ENCODE measurements at regions not wholly inside any gene's neighbourhood (a gene's known extent, or its start where the extent isn't known, plus 50 kb on each side); places are given as distances from the start of the nearest gene placed in this dataset.

GRCh38 chr4:182968917-182969650, 51.9 kb upstream of the DCTD start:
- POLR2A ChIA-PET, result no interaction called here
- CTCF ChIA-PET, result no interaction called here
- no peak for DNase-seq (ENCODE audit: extremely low spot score)
- TF ChIP-seq CTBP1 (IDR thresholded peaks at IDR 0.05; ENCODE audit: borderline replicate concordance) (no peak), LEF1 (IDR thresholded peaks at IDR 0.05; ENCODE audit: borderline replicate concordance) (no peak), ELF4 (IDR thresholded peaks at IDR 0.05) (no peak), ARNT (IDR thresholded peaks at IDR 0.05) (no peak), ZNF384 (IDR thresholded peaks at IDR 0.05) (no peak), SP1 (IDR thresholded peaks at IDR 0.05) (no peak), L3MBTL2 (conservative IDR thresholded peaks at IDR 0.05) (no peak), SUZ12 (IDR thresholded peaks at IDR 0.05) (no peak), NFRKB (IDR thresholded peaks at IDR 0.05) (no peak), FOXM1 (IDR thresholded peaks at IDR 0.05; ENCODE audit: borderline replicate concordance) (no peak)

DNA sequence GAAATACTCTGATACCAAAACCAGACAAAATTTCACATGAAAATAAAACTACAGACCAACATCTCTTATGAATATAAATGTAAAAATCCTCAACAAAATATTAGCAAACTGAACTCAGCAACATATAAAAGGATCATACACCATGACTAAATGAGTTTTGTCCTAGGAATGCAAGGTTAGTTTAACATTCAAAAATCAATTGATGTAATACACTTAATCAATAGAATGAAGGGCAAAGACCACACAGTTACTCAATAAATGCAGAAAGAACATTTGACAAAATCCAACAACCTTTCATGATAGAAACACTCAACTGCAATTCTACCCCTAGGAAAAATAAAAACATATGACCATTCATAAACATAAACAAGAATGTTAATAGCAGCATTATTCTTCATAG, 50.2 kb upstream of the DCTD start:
- POLR2A ChIA-PET, result no interaction called here
- no peak for DNase-seq (ENCODE audit: extremely low spot score)
- CTCF ChIA-PET, result no interaction called here
- no peak for TF ChIP-seq HDGF (IDR thresholded peaks at IDR 0.05; ENCODE audit: borderline replicate concordance)
- no peak for TF ChIP-seq FOXK2 (IDR thresholded peaks at IDR 0.05)
- TF ChIP-seq CTBP1 (IDR thresholded peaks at IDR 0.05; ENCODE audit: borderline replicate concordance), result no peak

Data from HEK293T (cell line).